Kasumi-1 (cell line): ENCODE measurements at regions not wholly inside any gene's neighbourhood (a gene's known extent, or its start where the extent isn't known, plus 50 kb on each side); places are given as distances from the start of the nearest gene placed in this dataset.
A peak's percentile ranks its signal among the peaks of the same experiment; 100 is the strongest.
"Not testable (repeated sequence)": the region's sequence is repeated elsewhere in the genome, so short reads cannot be mapped to it uniquely, and the experiment has no call there.

Experiments used
- DNase-seq, 2 experiments: peaks; one replicate each; lab custom pipeline; 2025; lab: John Stamatoyannopoulos, UW

DNA sequence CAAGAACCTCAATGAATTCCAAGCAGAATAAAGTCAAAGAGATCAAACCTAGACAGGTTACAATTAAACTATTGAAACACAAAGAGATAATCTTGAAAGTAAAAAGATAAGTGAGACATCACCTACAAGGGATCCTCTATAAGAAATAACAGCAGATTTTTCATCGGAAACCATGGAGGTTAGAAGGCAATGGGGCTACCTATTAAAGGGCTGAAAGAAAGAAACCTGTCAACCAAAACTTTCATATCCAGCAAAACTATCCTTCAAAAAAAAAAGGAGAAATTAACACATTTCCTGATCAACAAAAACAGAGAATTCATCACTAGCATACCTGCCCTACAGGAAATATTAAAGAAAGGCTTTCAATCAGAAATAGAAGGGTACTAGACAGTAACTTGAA is 244.9 kb downstream of the ARHGAP12 start:
- peak; percentile 38 to 64 for DNase-seq

DNA sequence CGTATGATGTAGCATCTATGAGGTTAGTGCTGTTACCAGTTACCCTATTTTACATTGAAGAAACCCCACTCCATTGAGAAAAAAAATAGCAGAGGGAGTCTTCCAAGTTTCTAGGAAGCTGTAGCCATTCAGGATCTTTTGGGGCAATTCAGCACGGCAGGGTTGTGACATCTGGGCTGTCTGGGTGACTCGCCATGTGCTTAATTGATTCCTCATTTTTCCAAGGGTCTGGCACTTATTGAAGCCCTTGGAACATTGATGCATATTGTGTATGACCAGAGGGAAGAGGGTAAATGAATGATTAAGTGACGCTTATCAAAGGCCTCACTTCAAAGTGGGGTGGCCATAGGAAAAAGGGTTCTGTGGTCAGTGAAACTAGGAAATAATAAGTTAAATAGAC is 248.7 kb downstream of the ARHGAP12 start:
- no peak for DNase-seq

DNA sequence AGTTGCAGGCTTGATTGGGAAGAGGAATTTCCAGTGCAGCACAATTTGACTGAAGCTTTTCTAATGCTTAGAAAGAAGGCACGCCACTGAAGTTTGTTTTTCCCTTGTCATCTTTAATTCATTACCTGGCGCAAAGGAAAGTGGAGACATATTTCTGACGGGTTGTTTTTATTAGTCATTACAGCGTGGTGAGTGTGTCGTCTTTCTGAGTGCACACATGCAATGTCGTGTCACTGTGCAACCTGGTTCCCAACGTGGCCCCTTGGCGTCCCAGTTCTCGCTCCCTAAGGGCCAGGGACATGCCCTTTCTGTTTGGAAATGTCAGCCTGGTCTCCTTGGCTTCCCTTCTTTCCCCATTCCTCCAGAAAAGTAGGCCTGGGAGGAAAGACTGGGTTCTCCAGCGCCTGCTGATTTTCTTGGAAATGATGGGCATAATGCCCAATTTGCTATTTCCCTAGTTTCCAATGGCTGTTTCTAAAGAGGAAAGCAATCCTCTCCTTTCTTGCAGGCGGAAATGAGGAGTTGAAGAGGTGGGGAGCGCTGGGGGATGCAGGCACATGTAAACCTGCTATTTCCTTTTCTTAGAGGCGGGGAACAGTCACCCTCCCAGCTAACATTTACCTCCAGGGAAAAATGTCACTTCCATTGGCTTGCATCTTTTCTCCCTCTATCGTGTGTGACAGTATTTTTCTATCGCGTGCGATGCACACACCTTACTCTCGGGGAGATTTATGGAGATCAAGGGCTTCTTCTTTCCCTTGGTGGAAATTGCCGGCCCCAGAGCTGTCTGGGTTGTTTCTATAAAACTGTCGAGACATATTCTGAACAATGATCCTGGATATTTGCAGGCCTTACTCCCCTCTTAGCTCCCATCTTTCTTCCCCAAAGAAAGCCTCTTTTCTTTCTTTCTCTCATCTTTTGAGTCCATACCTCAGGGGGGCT is 249.8 kb downstream of the ARHGAP12 start:
- DNase-seq, result no peak

DNA sequence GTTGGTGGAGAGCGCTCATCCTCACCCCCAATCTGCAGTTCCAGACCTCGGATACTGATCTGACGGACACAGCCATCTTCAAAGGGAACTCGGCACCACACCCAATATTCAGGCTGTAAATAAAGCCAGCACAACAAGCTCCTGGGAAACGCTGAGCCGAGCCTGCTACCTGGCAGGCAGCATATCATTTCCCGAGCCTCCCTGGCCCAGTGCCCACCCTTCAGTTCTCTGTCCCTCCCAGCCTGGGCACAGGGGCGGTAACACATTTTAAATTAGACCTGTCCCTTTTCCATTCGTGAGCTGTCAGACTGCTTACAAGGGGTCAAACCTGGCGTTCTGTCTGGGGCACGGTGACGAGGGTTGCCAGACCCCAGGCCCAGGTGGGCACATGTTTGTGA is 250.5 kb downstream of the ARHGAP12 start:
- no peak for DNase-seq

DNA sequence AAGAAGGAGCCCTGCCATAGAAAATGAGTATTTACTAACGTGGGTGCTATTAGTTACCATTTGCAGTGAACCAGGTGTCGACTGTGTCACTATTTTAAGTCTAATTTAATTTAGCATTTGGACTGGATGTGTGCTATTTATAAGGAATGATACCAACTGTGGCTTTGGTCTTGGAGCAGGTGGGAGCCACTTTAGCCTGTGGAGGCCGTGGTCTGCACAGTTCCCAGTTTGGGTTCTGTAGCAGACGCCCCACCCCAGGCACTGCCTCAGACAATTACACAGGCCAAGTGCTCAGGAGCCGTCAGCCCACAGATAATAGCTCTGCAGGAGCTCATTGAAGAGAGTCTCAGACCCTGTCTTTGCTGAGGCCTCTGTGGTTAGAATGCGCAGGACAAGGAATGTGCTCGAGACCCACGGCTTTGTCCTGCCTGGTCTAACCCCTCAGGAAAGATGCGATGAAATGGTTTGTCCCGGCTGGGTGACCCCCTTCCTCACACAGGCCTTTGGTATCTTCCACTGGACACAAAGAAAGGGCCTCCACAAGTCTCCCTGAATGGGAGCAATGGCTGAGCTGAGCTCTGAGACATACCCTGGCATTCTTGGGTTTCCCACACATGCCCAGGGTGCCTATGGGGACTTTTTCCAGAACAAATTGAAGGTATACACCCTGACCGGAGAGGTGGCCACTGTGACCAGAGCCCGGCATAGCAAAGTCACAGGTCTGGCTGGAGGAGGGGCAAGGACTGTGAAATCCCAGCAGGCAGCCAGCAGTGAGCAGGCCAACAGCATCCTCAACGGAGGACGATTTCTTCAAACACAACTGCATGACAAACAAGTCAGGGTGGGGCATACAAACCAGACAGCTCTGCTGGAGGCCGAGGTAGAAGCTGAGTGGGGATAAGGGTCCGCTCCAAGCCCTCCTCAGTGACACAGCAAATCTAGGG is 251.2 kb downstream of the ARHGAP12 start:
- no peak for DNase-seq

DNA sequence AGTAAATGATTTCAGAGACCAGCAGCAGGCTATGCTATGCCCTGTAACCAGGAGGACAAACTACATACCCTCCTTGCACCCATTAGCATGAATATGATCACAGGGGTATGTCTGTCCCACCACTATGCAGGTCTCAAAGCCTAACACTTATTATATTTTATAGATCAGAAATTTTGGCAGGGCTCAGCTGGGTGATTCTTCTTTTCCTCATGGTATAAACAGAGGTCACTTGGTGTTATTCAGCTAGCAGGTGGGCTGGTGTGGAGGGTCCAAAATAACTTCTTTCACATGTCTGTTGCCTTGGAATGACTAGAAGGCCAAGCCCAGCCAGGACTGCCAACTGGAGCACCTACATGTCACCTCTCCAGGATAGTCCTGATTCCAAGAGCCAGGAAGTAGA is 252.9 kb downstream of the ARHGAP12 start:
- no peak for DNase-seq

DNA sequence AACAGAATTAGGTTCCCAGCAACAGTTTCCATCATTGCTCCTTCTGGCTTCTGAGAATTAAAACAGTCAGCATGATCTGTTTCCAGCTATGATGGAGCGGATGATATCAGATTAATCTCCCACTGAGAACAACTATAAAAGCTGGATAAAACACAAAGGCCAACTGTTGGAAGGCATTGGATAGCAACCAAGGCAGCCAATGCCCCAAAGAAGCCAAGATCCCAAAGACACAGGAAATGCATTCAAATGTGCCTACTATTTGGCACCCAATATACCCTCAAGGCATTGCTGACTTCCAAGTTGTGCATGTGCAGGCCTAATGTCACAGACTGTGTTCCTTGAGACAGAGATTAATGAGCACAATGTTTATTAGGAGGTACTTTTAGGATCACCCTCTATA is 259.3 kb downstream of the ARHGAP12 start:
- DNase-seq, result no peak

DNA sequence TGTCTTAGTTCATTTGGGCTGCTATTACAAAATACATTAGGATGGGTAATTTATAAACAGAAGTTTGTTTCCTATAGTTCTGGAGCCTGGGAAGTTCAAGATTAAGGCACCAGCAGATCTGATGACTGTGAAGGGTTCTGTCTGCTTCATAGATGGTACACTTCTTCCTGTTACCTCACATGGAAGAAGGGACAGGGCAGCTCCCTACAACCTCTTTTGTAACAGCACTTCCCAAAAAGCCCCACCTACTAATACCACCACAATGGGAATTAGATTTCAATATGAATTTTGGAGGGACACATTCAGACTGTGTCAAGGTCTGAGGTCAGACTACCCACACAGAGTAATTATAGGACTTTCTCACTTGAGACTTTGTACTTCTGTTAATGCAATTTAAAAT is 260.3 kb downstream of the ARHGAP12 start:
- no peak for DNase-seq

DNA sequence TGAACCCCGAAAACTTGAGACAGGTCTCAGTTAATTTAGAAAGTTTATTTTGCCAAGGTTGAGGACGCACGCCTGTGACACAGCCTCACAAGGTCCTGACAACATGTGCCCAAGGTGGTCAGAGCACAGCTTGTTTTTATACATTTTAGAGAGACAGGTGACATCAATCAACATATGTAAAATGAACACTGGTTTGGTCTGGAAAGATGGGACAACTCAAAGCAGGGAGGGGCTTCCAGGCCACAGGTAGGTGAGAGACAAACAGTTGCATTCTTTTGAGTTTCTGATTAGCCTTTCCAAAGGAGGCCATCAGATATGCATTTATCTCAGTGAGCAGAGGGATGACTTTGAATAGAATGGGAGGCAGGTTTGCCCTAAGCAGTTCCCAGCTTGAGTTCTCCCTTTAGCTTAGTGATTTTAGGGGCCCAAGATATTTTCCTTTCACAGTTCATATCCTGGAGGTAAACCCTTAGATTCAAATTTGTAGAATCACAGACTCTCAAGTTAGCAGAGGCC is 262.8 kb downstream of the ARHGAP12 start:
- not testable (repeated sequence) for DNase-seq

DNA sequence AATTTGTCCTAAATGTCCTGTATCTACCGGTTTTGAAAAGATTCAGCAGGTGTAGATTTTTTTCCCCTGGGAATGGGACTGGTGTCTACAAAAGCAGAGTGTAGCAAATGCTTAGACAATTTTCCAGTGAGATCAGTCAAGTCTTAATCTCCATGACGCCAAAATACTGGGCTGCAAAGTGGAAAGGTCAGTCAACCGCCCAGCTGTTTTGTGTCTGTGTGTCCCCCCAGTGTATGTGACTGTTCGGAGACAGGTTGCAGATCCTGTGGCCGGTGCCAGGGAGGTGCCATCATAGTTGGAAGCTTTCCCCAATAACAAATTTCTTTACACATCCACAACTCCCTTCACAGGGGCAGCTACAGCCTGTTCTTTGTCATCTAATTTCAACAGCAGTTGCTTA is 263.8 kb downstream of the ARHGAP12 start:
- DNase-seq, result no peak

DNA sequence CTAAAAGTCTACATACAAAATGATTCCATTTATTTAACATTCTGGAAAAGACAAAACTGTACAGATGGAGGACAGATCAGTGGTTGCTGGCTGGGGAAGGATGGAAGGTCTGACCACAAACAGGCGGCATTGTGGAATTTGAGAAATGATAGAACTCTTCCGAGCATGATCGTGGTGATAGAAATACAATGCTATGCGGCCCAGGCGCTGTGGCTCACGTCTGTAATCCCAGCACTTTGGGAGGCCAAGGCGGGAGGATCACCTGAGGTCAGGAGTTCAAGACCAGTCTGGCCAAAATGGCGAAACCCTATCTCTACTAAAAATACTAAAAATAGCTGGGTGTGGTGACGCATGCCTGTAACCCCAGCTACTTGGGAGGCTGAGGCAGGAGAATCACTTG is 264.6 kb downstream of the ARHGAP12 start:
- DNase-seq, result not testable (repeated sequence)

DNA sequence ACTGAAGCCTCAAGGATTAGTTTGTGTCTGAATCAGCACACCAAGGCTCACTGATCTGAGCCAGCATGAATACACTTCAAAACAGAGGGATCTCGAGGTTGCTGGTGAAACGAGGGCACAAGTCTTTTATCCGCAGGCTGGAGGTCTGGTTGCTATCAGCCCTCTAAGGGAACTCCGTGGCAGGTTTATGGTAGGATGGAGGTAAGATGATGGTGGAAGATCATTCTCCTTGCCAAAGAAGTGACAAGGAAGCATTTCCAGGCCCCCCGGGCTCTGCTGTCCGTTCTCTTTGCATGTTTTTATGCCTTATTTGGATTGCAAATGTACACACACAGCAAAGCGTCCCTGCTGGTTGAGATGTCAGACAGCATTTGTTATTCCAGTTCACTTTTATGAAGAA is 268.3 kb downstream of the ARHGAP12 start:
- DNase-seq, result no peak

DNA sequence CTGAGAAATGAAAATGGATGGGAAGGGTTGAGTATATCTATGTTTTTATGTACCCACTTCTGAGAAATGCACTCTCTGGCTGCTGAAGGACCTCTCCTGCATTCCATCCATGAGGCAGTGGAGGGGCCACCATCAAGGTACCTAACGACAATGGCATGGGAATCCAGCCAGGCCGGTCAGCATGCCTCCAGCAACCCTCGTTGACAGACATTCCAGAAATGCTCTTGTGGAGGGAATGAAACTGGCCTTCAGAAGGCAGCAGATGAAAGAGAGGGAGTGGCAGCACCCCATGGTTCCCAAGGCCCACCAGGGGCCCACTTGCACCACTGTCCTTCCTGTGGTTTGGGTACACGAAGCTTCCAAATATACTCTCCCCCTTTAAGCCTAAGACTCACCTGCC is 269.0 kb downstream of the ARHGAP12 start:
- no peak for DNase-seq

DNA sequence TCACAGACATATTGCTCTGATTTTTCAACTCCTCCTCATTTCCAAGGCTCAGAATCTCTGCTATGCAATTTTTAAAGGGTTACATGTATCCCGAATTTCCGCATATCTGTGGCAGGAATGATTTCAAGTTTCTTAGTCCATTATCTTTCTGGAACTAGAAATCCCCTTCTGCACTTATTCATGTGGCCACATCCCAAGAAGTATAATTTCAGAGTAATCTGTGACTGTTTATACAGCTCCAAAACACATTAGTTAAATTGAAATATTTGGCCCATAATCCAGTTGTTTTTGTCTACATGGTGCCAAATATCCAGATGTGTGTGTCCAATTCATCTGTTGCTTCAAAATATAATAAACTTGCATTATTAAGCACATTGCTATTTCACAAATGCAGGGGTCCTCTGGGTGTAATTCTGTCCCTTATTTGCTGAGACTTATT is 271.2 kb downstream of the ARHGAP12 start:
- DNase-seq, result no peak

DNA sequence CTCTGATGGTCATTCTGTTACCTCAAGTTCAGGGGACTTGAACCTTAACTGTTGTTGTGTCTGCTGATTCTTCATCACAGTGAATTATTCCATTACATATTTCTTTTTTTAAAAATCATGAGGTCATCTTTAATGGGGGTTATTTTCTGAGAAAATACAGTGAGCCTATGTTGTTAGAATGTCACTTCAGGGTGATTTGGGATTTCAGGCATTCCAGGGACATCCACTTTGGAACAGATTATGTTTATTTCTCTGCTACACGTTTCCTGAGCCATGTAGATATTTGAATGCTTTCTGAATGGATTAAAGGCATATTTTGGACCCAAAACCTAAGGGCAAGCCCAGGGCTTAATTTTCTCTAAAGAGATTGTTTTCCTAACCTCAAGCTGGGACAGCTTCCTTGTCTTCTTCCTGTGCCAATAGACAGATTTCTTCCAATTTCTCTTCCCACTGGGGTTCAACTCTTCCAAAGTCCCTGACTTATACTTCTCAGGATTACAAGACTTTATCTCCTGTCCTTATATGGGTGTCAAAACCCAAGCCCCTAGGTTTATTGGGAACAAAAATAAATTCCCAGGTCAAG is 271.7 kb downstream of the ARHGAP12 start:
- no peak for DNase-seq

DNA sequence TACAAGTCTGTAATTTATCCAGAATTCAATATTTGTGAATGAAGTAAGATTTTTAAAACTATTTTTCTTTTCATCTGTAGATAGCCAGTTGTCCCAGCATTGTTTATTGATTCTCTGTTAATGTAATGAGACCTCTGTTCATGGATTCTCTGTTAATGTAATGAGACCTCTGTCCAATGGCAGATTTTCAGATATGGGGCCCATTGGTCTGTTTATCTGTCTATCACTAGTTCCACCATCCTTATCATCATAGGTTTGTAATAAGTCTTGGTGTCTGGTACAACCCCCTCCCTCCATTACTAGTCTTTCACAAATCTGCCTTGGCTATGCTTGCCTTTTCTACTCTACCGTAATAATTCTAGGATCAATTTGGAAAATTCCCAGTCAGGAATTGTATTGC is 276.6 kb downstream of the ARHGAP12 start:
- no peak for DNase-seq

DNA sequence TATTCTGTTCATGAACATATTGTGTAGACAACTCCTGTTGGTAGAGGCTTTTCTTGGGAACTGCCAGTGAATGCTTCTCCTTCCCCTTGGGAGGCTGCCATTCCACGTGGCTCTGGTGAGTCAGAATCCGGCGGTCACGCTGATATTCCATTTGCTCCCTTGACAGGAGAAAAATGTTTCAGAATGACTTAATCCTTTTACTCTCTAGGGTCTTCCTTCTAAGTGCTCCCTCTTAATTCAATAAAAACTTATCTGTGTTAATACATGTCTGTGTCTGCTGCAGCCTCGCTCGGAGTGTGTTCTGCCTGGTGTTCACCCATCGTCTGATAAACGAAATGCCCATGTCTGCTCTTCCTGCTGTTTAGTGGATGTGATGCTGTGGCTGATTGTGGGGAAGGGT is 278.6 kb downstream of the ARHGAP12 start:
- DNase-seq, result no peak

DNA sequence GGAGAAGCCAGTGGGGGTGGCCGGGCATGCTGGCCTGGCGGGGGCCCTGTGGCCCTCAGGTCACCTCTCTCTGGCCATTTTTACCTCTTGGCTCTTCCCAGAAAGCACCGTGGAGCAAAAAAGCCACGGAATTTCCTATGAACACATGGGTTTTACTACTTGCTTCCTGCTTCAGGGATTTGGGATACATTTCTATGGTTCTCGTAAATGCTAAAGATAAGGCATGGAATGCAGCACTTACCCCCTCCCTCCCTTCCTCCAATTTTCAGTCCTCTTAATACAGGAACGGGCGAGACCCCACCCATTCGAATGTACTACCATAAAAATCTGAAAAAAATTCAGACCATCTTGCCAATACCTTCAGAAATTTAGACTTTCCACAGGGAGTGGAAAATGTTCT is 279.7 kb downstream of the ARHGAP12 start:
- DNase-seq, result no peak

DNA sequence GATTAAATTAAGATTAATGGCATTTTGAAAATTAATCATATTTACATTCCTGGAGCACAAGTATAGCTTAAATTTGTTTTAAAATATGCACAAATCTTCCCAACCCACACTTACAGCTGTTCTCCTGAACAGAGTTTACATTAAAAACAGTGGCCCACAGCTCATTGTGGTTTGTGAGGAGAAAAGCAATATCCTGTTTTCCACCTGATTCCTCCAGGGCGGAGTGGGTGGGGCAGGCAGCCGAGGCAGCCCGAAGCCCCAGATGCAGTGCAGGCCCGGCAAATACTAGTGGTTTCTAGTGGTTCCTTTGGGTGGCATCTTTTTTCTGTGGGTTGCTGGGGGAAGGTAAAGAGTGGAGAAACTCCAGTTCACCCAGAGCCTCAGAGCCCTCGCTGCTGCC is 280.8 kb downstream of the ARHGAP12 start:
- DNase-seq, result no peak

DNA sequence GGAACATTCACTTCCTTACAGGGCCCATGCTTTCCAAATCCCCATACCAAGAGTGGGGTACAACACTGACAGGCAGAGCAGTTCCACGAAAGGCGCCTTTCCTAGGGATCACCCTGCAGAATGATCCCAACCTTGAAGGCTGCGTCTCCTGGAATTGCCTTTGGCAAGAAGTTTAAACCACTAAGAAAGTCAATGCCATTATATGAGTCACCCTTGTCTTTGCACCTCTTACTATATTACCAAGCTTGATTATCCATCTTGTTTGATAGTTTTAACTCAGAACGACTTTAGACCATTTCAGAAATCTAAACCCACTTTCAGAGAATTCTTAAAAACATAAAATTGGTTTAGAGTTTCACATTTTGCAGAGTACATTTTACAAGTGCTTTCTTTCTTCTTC is 282.1 kb downstream of the ARHGAP12 start:
- no peak for DNase-seq

DNA sequence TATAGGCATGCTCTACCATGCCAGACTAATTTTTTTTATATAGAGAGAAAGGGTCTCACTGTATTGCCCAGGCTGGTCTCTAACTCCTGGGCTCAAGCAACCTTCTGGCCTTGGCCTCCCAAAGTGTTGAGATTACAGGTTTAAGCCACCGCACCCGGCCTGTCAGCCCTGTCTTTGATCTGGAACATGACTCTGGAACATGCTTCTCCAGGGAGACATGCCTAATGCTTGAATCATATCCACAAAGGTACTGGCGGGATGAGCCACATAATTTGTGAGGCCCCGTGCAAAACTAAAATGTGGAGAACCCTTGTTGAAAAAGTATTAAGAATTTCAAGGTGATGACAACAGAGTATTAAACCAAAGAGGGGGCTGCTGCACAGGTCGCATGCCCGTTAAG is 282.8 kb downstream of the ARHGAP12 start:
- no peak for DNase-seq

DNA sequence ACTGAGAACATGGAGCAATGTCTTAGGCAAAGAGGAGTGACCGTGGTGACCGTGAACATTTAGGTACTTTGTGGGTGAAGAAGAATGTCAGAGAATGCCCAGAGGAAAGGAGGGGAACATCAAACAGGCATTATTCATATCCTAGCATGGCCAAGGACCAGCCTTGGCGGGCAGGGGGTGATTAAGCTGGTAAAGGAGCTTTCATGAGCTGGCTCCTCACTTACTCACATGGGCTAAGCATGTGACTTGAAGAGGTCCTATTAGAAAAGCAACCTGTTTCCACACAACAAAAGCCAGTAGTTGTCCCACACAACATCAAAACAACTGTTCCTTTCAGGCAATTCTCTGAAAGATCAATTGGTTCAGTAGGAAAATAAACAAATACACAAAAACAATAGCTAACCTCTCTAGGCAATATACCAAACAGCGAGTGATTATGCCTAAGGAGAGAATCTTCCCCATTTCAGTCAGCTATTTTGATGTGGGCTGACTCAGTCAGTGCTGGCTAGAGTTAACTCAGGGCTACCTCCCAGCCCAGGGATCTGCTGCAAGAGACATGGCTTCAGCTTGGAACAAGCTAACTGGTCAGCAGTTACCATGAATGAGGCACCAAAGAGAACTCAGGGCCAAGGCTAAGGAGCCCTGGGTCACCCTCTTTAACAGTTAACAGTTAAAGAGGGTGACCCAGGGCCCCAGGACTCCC is 283.5 kb downstream of the ARHGAP12 start:
- DNase-seq, result no peak
